ENCODE measurements at regions not wholly inside any gene's neighbourhood (a gene's known extent, or its start where the extent isn't known, plus 50 kb on each side); places are given as distances from the start of the nearest gene placed in this dataset.

DNA sequence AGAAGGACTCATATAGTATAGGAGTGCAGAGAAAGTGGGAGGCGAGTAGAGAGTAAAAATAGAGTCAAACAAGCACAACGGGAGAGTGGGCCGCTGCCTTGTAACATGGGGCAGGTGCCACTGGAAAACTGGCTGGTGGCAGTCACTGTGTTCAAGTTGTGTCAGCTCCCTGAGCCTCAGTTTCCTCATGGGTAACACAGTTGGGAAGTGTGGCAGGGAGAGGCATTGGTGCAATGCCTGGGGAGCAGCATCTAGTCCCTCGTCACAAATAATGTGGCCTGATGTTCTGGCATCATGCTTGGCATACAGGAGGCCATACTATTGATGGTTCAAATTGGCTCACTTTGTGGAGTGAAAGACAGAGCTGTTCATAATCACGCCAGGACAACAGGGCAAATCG, 78.9 kb upstream of the SPON1 start:
- H3K27me3 ChIP-seq (replicated peaks; ENCODE audit: insufficient read depth): no peaks in the 10 kb centered on the region
- H3K4me3 ChIP-seq: no peak overlapping the region
- 94% methylated on average over 6 of the region's 6 CpGs for WGBS
- DNase-seq (ENCODE audit: low spot score): no peak
- intact Hi-C loops (cut with DNase I): no loop called here
- TF ChIP-seq POLR2AphosphoS5 (IDR thresholded peaks at IDR 0.05) (no peak), POLR2A (IDR thresholded peaks at IDR 0.05) (no peak)
- TF ChIP-seq, protein P1, sequence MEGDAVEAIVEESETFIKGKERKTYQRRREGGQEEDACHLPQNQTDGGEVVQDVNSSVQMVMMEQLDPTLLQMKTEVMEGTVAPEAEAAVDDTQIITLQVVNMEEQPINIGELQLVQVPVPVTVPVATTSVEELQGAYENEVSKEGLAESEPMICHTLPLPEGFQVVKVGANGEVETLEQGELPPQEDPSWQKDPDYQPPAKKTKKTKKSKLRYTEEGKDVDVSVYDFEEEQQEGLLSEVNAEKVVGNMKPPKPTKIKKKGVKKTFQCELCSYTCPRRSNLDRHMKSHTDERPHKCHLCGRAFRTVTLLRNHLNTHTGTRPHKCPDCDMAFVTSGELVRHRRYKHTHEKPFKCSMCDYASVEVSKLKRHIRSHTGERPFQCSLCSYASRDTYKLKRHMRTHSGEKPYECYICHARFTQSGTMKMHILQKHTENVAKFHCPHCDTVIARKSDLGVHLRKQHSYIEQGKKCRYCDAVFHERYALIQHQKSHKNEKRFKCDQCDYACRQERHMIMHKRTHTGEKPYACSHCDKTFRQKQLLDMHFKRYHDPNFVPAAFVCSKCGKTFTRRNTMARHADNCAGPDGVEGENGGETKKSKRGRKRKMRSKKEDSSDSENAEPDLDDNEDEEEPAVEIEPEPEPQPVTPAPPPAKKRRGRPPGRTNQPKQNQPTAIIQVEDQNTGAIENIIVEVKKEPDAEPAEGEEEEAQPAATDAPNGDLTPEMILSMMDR (IDR thresholded peaks at IDR 0.05): no peak
- no peaks in the 10 kb centered on the region for H3K4me1 ChIP-seq (replicated peaks)
- no peak overlapping the region for H3K27ac ChIP-seq
- no peaks in the 10 kb centered on the region for H3K36me3 ChIP-seq
- H3K9me3 ChIP-seq: no peaks in the 10 kb centered on the region

DNA sequence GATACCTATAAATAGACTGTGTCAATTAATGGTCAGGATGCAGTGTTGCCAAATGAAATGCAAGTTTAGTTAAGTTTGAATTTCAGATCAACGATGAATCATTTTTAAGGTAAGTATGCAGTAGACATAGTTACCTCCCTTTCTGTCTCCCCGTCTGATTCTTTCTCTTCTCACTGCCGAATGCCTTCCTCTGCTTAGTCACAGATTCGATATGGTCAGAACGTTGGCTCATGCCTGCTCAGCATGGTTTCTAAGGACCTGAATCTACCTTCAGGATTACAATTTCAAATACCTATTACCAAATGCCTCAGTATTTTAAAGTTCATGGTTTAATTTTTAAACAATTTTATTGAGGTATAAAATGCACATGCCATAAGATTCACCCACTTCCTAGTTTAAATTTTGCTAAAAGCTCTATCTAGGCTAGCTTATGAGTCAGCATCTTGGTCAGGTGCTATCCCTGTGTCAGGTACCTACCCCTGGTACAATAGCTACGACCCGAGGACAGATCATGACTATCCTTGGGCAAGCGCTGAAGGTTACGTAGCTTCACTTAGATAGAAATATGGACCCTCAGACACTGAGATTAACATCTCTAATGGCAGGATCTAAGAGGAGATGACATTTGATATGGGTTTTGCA, 78.2 kb upstream of the SPON1 start:
- 84% methylated on average over 9 of the region's 9 CpGs for WGBS
- DNase-seq (ENCODE audit: low spot score): no peak
- Histone ChIP-seq H3K4me3 (no peak overlapping the region), H3K9me3 (no peaks in the 10 kb centered on the region), H3K4me1 (replicated peaks) (no peaks in the 10 kb centered on the region), H3K36me3 (no peaks in the 10 kb centered on the region), H3K27me3 (replicated peaks; ENCODE audit: insufficient read depth) (no peaks in the 10 kb centered on the region), H3K27ac (no peak overlapping the region)
- intact Hi-C loops (cut with DNase I): no loop called here
- TF ChIP-seq POLR2A (IDR thresholded peaks at IDR 0.05) (no peak), POLR2AphosphoS5 (IDR thresholded peaks at IDR 0.05) (no peak)
- TF ChIP-seq, protein P1 (IDR thresholded peaks at IDR 0.05): no peak

DNA sequence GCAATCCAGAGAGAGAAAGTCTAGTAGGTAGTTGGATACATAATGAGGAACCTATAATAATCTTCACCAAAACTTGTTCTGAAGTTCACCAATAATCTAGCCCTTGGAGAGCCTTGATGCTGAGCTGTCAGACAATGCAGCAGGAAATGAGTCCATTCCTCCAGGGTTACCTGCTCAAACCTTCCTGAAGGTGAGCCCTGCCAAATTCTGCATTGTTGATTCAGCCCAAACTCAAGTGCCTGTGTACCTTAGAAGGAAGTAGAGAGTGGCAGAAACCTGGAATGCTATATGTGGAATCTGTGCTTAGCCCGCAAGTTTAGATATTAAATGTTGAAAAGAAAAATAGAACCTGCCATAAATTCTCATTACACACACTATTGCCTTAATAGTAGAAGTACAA, 77.4 kb upstream of the SPON1 start:
- no peaks in the 10 kb centered on the region for H3K27me3 ChIP-seq (replicated peaks; ENCODE audit: insufficient read depth)
- no peaks in the 10 kb centered on the region for H3K36me3 ChIP-seq
- H3K4me3 ChIP-seq: no peak overlapping the region
- H3K9me3 ChIP-seq: no peaks in the 10 kb centered on the region
- no peak for DNase-seq (ENCODE audit: low spot score)
- H3K4me1 ChIP-seq (replicated peaks): no peaks in the 10 kb centered on the region
- intact Hi-C loops (cut with DNase I): no loop called here
- WGBS: 79% methylated on average over 1 of the region's 1 CpG
- no peak for TF ChIP-seq POLR2AphosphoS5 (IDR thresholded peaks at IDR 0.05)
- TF ChIP-seq, protein P1 (IDR thresholded peaks at IDR 0.05): no peak
- no peak for TF ChIP-seq POLR2A (IDR thresholded peaks at IDR 0.05)
- no peak overlapping the region for H3K27ac ChIP-seq

DNA sequence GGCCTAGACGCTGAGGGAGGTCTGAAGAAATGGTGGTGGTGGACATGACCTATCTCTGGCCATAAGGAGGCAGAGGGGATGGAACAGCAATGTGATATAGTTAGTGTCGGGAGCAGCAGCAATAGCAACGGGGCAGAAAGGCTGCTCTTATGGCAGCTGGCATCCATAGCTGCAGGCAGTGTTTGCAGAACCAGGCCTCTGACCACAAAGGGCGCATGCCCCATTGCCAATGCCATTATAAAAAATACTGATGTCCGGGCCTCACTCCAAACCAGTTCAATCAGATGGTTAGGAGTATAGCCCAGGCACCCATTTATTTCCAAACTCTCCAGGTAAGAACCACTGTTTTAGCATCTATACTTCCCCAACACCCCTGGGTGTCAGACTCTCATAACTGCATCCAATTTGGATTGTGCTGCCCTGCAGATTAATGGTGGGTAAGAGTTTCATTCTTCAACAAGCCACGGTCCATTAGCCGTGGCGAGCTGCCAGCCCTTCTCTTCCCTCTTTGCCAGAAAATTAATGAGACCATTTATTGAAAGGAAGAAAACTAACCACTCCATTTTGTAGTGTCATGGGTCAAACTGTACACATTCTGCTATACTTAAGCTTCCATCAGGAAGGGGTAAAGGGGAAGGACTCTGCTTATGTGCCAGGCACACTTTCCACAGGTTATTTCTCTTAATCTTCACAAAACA, 72.8 kb upstream of the SPON1 start:
- H3K4me3 ChIP-seq: no peak overlapping the region
- no peaks in the 10 kb centered on the region for H3K9me3 ChIP-seq
- no peaks in the 10 kb centered on the region for H3K36me3 ChIP-seq
- TF ChIP-seq POLR2AphosphoS5 (IDR thresholded peaks at IDR 0.05) (no peak), POLR2A (IDR thresholded peaks at IDR 0.05) (no peak)
- TF ChIP-seq, protein P1 (IDR thresholded peaks at IDR 0.05): no peak
- WGBS: 51% methylated on average over 8 of the region's 8 CpGs
- no peak overlapping the region for H3K27ac ChIP-seq
- H3K4me1 ChIP-seq (replicated peaks): no peaks in the 10 kb centered on the region
- intact Hi-C loops (cut with DNase I): no loop called here
- no peak for DNase-seq (ENCODE audit: low spot score)
- H3K27me3 ChIP-seq (replicated peaks; ENCODE audit: insufficient read depth): no peaks in the 10 kb centered on the region

DNA sequence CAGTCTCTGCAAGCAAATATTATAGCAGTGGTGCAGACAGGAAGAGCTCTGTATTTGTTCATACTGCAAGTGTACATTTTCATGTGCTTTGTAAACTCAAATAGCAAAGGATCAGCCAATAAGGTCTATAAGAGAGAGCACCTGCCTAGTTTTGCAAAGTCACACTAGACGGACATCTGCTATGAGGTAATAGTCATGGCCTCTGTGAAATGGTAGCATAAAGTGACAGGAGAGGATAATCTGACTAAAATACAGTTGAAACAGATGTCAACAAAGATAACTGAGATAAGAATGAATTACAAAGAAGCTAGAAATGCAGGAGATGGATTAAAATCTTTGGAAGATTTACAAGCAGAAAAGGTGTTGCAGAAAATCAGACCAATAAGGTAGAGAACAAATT, 70.6 kb upstream of the SPON1 start:
- Histone ChIP-seq H3K36me3 (no peaks in the 10 kb centered on the region), H3K4me3 (no peak overlapping the region), H3K27me3 (replicated peaks; ENCODE audit: insufficient read depth) (no peaks in the 10 kb centered on the region), H3K4me1 (replicated peaks) (no peaks in the 10 kb centered on the region), H3K9me3 (no peaks in the 10 kb centered on the region), H3K27ac (no peak overlapping the region)
- TF ChIP-seq, protein P1 (IDR thresholded peaks at IDR 0.05): no peak
- TF ChIP-seq POLR2A (IDR thresholded peaks at IDR 0.05) (no peak), POLR2AphosphoS5 (IDR thresholded peaks at IDR 0.05) (no peak)
- WGBS: 71% methylated on average over 1 of the region's 1 CpG
- intact Hi-C loops (cut with DNase I): no loop called here
- DNase-seq (ENCODE audit: low spot score): no peak

Data from prostate gland (tissue), 2 donors.